Fibroblast of lung (primary cell): ENCODE measurements at regions not wholly inside any gene's neighbourhood (a gene's known extent, or its start where the extent isn't known, plus 50 kb on each side); places are given as distances from the start of the nearest gene placed in this dataset.

ENCODE experiments used
- EZH2 ChIP-seq: IDR thresholded peaks from 2 replicates; pipeline ENCODE4 v1.5.1; 2012; ENCODE audit warnings: low read length, control low read depth, mild to moderate bottlenecking; ENCODE audit errors: missing control alignments
- TF ChIP-seq, protein P1 (sequence below), 2 donors: IDR thresholded peaks in 1 of 2; conservative IDR thresholded peaks in 1 of 2; 1 replicate in 1 of 2; 2 replicates in 1 of 2; pipeline ENCODE4 v1.5.1; 2011 to 2012; ENCODE audit warnings: low read length in 2 of 2, control low read depth in 1 of 2, inconsistent platforms in 1 of 2, low read depth in 1 of 2, mild to moderate bottlenecking in 1 of 2

GRCh38 chr5:112628214-112628980 is 109.3 kb upstream of the APC start:
- TF ChIP-seq, protein P1, sequence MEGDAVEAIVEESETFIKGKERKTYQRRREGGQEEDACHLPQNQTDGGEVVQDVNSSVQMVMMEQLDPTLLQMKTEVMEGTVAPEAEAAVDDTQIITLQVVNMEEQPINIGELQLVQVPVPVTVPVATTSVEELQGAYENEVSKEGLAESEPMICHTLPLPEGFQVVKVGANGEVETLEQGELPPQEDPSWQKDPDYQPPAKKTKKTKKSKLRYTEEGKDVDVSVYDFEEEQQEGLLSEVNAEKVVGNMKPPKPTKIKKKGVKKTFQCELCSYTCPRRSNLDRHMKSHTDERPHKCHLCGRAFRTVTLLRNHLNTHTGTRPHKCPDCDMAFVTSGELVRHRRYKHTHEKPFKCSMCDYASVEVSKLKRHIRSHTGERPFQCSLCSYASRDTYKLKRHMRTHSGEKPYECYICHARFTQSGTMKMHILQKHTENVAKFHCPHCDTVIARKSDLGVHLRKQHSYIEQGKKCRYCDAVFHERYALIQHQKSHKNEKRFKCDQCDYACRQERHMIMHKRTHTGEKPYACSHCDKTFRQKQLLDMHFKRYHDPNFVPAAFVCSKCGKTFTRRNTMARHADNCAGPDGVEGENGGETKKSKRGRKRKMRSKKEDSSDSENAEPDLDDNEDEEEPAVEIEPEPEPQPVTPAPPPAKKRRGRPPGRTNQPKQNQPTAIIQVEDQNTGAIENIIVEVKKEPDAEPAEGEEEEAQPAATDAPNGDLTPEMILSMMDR (conservative IDR thresholded peaks at IDR 0.05 in 1 of 2, IDR thresholded peaks at IDR 0.05 in 1 of 2; ENCODE audit: low read depth in 1 of 2, low read length in 2 of 2) = no peak
- TF ChIP-seq EZH2 = no peak
